WTC11 (cell line): ENCODE measurements at regions not wholly inside any gene's neighbourhood (a gene's known extent, or its start where the extent isn't known, plus 50 kb on each side); places are given as distances from the start of the nearest gene placed in this dataset.

Experiments used
- ATAC-seq: fragments of 200-7000 bp; cut with Tn5 transposase; 2 replicates; pipeline ENCODE4 v1.10.0; 2021; ENCODE audit warnings: mild to moderate bottlenecking, moderate library complexity
- CTCF ChIA-PET: fragments of 300-600 bp; sonication (Branson Sonifier 250); formaldehyde crosslinking; loops from one replicate; lab custom pipeline; 2021; ENCODE audit warnings: antibody characterized with exemption; lab: Charles Lee
- POLR2A ChIA-PET: fragments of 350-600 bp; sonication (Branson Sonifier 250); formaldehyde crosslinking; loops from one replicate; lab custom pipeline; 2021; ENCODE audit warnings: antibody characterized with exemption; lab: Charles Lee
- DNase-seq: peaks from one replicate; pipeline ENCODE4 v3.0.0; 2021; ENCODE audit warnings: low spot score
- H3K27ac Mint-ChIP-seq: 2 replicates; pipeline ENCODE4 v1.8.0; 2021; ENCODE audit warnings: mixed read lengths
- H3K27me3 Mint-ChIP-seq: 2 replicates; pipeline ENCODE4 v1.8.0; 2021; ENCODE audit warnings: low read depth, mild to moderate bottlenecking, moderate library complexity, mixed read lengths
- H3K36me3 Mint-ChIP-seq: 2 replicates; pipeline ENCODE4 v1.8.0; 2021; ENCODE audit warnings: mixed read lengths
- H3K4me1 Mint-ChIP-seq: 2 replicates; pipeline ENCODE4 v1.8.0; 2022; ENCODE audit warnings: mixed read lengths
- H3K4me3 Mint-ChIP-seq: 2 replicates; pipeline ENCODE4 v1.8.0; 2021; ENCODE audit warnings: mild to moderate bottlenecking, moderate library complexity, mixed read lengths
- H3K9me3 Mint-ChIP-seq: 2 replicates; pipeline ENCODE4 v1.8.0; 2021; ENCODE audit warnings: mixed read lengths
- AR ChIP-seq: fragments of 250-450 bp; sonication (Bioruptor Pico); IDR thresholded peaks from 2 replicates; pipeline ENCODE4 v1.9.0; 2021; ENCODE audit warnings: mild to moderate bottlenecking
- ERG ChIP-seq: fragments of 250-450 bp; sonication (Bioruptor Pico); IDR thresholded peaks from 2 replicates; pipeline ENCODE4 v1.8.0; 2021; ENCODE audit warnings: mild to moderate bottlenecking
- ETV6 ChIP-seq: sonication (generic); formaldehyde crosslinking; IDR thresholded peaks from 2 replicates; pipeline ENCODE4 v1.8.1; 2022; ENCODE audit warnings: mild to moderate bottlenecking, missing genetic modification reagents
- IRF1 ChIP-seq: sonication (generic); formaldehyde crosslinking; IDR thresholded peaks from 2 replicates; pipeline ENCODE4 v1.8.0; 2023; ENCODE audit warnings: missing genetic modification reagents
- KAT7 ChIP-seq: sonication (generic); formaldehyde crosslinking; IDR thresholded peaks from 2 replicates; pipeline ENCODE4 v1.8.1; 2023; ENCODE audit warnings: missing genetic modification reagents, mild to moderate bottlenecking, borderline replicate concordance
- MLX ChIP-seq: sonication (generic); formaldehyde crosslinking; IDR thresholded peaks from 2 replicates; pipeline ENCODE4 v1.8.1; 2023; ENCODE audit warnings: mild to moderate bottlenecking, missing genetic modification reagents, moderate library complexity
- NFYB ChIP-seq: sonication (generic); formaldehyde crosslinking; conservative IDR thresholded peaks from 2 replicates; pipeline ENCODE4 v1.8.0; 2022; ENCODE audit warnings: low read depth, missing genetic modification reagents
- NR1H2 ChIP-seq: sonication (generic); formaldehyde crosslinking; IDR thresholded peaks from 2 replicates; pipeline ENCODE4 v1.9.0; 2021; ENCODE audit warnings: mild to moderate bottlenecking, moderate library complexity, missing genetic modification reagents
- OVOL2 ChIP-seq: fragments of 250-450 bp; sonication (Bioruptor Pico); IDR thresholded peaks from 2 replicates; pipeline ENCODE4 v1.9.0; 2021; ENCODE audit warnings: mild to moderate bottlenecking, borderline replicate concordance
- TEAD4 ChIP-seq: sonication (generic); formaldehyde crosslinking; IDR thresholded peaks from 2 replicates; pipeline ENCODE4 v1.8.0; 2022; ENCODE audit warnings: mild to moderate bottlenecking, missing genetic modification reagents
- ZBTB21 ChIP-seq: sonication (generic); formaldehyde crosslinking; IDR thresholded peaks from 2 replicates; pipeline ENCODE4 v1.8.1; 2023; ENCODE audit warnings: mild to moderate bottlenecking, missing genetic modification reagents, borderline replicate concordance
- ZNF121 ChIP-seq: sonication (generic); formaldehyde crosslinking; IDR thresholded peaks from 2 replicates; pipeline ENCODE4 v1.8.0; 2023; ENCODE audit warnings: missing genetic modification reagents
- ZNF232 ChIP-seq: sonication (generic); formaldehyde crosslinking; IDR thresholded peaks from 2 replicates; pipeline ENCODE4 v1.8.0; 2022; ENCODE audit warnings: mild to moderate bottlenecking, missing genetic modification reagents
- ZNF396 ChIP-seq: fragments of 250-450 bp; sonication (Bioruptor Pico); IDR thresholded peaks from 2 replicates; pipeline ENCODE4 v1.8.0; 2021; ENCODE audit warnings: mild to moderate bottlenecking, moderate library complexity, borderline replicate concordance
- ZNF425 ChIP-seq: fragments of 250-450 bp; sonication (Bioruptor Pico); conservative IDR thresholded peaks from 2 replicates; pipeline ENCODE4 v1.9.0; 2021; ENCODE audit warnings: mild to moderate bottlenecking
- TF ChIP-seq, protein P1 (sequence below): sonication (generic); formaldehyde crosslinking; IDR thresholded peaks from 2 replicates; pipeline ENCODE4 v1.8.0; 2023; ENCODE audit warnings: mild to moderate bottlenecking, missing genetic modification reagents
- TF ChIP-seq, protein P2 (sequence below): sonication (generic); formaldehyde crosslinking; IDR thresholded peaks from 2 replicates; pipeline ENCODE4 v1.8.1; 2022; ENCODE audit warnings: mild to moderate bottlenecking, moderate library complexity, missing genetic modification reagents
- TF ChIP-seq, protein P3 (sequence below): sonication (generic); formaldehyde crosslinking; IDR thresholded peaks from 2 replicates; pipeline ENCODE4 v1.8.1; 2023; ENCODE audit warnings: mild to moderate bottlenecking, missing genetic modification reagents, borderline replicate concordance

DNA sequence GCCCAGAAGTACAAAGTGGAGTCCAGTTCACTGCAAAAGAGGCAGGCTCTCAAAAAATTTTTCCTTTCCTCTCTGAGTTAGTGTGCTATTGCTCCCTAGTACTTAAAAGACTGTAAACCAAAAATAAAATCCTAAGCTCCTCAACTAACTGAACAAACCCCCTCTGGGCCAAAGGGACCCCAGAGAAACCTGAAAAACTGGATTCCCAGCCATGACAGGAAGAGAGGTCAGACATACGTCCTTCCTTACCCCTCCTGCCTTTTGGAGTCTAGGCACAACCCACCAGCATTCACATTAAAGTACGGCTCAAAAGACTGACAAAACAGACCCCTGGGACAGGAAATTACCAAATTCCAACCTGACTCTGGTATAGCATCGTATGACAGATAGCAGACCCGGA lies 957.9 kb upstream of the PRKX start:
- H3K4me3 Mint-ChIP-seq: no peak overlapping the region
- H3K4me1 Mint-ChIP-seq: peaks cover 26% of the 10 kb centered on the region
- TF ChIP-seq IRF1 (CRISPR knock-in tag) (no peak), AR (no peak), ERG (CRISPR knock-in tag) (no peak), KAT7 (CRISPR knock-in tag) (no peak), NR1H2 (CRISPR knock-in tag) (no peak)
- TF ChIP-seq, protein P1, sequence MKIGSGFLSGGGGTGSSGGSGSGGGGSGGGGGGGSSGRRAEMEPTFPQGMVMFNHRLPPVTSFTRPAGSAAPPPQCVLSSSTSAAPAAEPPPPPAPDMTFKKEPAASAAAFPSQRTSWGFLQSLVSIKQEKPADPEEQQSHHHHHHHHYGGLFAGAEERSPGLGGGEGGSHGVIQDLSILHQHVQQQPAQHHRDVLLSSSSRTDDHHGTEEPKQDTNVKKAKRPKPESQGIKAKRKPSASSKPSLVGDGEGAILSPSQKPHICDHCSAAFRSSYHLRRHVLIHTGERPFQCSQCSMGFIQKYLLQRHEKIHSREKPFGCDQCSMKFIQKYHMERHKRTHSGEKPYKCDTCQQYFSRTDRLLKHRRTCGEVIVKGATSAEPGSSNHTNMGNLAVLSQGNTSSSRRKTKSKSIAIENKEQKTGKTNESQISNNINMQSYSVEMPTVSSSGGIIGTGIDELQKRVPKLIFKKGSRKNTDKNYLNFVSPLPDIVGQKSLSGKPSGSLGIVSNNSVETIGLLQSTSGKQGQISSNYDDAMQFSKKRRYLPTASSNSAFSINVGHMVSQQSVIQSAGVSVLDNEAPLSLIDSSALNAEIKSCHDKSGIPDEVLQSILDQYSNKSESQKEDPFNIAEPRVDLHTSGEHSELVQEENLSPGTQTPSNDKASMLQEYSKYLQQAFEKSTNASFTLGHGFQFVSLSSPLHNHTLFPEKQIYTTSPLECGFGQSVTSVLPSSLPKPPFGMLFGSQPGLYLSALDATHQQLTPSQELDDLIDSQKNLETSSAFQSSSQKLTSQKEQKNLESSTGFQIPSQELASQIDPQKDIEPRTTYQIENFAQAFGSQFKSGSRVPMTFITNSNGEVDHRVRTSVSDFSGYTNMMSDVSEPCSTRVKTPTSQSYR: no peak
- TF ChIP-seq, all 79 proteins: peak for 0
- Mint-ChIP-seq H3K27ac (no peak overlapping the region), H3K9me3 (peaks cover 13% of the 10 kb centered on the region), H3K36me3 (peaks cover 5% of the 10 kb centered on the region), H3K27me3 (no peaks in the 10 kb centered on the region; the same call in 1 of the 2 replicates)
- ATAC-seq: no peak
- DNase-seq: no peak
- ChIA-PET CTCF (no interaction called here), POLR2A (no interaction called here)

DNA sequence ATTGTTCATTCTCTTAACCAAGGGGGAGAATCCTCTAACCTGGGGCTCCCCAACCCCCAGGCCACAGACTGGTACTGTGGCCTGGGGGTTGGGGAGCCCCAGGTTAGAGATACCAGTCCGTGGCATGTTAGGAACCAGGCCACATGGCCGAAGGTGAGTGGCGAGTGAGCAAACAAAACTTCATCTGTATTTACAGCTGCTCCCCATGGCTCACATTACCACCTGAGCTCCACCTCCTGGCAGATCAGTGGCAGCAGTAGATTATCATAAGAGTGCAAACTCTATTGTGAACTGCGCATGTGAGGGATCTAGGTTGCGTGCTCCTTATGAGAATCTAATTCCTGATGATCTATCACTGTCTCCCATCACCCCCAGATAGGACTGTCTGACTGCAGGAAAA lies 957.2 kb upstream of the PRKX start:
- peaks cover 13% of the 10 kb centered on the region for H3K9me3 Mint-ChIP-seq
- ATAC-seq: no peak
- no peak for TF ChIP-seq NFYB (CRISPR knock-in tag)
- no peak for TF ChIP-seq ZNF396
- no peak for TF ChIP-seq OVOL2 (CRISPR knock-in tag)
- no peak for TF ChIP-seq TEAD4 (CRISPR knock-in tag)
- TF ChIP-seq MLX (CRISPR knock-in tag): no peak
- TF ChIP-seq ZNF425 (CRISPR knock-in tag): no peak
- TF ChIP-seq ZBTB21 (CRISPR knock-in tag): no peak
- TF ChIP-seq ZNF121: no peak
- TF ChIP-seq ETV6 (CRISPR knock-in tag): no peak
- TF ChIP-seq, protein P2, sequence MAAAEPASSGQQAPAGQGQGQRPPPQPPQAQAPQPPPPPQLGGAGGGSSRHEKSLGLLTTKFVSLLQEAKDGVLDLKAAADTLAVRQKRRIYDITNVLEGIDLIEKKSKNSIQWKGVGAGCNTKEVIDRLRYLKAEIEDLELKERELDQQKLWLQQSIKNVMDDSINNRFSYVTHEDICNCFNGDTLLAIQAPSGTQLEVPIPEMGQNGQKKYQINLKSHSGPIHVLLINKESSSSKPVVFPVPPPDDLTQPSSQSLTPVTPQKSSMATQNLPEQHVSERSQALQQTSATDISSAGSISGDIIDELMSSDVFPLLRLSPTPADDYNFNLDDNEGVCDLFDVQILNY (CRISPR knock-in tag): no peak
- TF ChIP-seq, protein P3, sequence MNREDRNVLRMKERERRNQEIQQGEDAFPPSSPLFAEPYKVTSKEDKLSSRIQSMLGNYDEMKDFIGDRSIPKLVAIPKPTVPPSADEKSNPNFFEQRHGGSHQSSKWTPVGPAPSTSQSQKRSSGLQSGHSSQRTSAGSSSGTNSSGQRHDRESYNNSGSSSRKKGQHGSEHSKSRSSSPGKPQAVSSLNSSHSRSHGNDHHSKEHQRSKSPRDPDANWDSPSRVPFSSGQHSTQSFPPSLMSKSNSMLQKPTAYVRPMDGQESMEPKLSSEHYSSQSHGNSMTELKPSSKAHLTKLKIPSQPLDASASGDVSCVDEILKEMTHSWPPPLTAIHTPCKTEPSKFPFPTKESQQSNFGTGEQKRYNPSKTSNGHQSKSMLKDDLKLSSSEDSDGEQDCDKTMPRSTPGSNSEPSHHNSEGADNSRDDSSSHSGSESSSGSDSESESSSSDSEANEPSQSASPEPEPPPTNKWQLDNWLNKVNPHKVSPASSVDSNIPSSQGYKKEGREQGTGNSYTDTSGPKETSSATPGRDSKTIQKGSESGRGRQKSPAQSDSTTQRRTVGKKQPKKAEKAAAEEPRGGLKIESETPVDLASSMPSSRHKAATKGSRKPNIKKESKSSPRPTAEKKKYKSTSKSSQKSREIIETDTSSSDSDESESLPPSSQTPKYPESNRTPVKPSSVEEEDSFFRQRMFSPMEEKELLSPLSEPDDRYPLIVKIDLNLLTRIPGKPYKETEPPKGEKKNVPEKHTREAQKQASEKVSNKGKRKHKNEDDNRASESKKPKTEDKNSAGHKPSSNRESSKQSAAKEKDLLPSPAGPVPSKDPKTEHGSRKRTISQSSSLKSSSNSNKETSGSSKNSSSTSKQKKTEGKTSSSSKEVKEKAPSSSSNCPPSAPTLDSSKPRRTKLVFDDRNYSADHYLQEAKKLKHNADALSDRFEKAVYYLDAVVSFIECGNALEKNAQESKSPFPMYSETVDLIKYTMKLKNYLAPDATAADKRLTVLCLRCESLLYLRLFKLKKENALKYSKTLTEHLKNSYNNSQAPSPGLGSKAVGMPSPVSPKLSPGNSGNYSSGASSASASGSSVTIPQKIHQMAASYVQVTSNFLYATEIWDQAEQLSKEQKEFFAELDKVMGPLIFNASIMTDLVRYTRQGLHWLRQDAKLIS (CRISPR knock-in tag): no peak
- no peak for TF ChIP-seq ZNF232 (CRISPR knock-in tag)
- no peak for DNase-seq
- no peak overlapping the region for H3K4me3 Mint-ChIP-seq
- H3K4me1 Mint-ChIP-seq: peaks cover 26% of the 10 kb centered on the region
- no peaks in the 10 kb centered on the region; the same call in 1 of the 2 replicates for H3K27me3 Mint-ChIP-seq
- H3K27ac Mint-ChIP-seq: no peak overlapping the region
- POLR2A ChIA-PET: no interaction called here
- H3K36me3 Mint-ChIP-seq: peaks cover 5% of the 10 kb centered on the region
- CTCF ChIA-PET: no interaction called here
